ENCODE measurements at regions not wholly inside any gene's neighbourhood (a gene's known extent, or its start where the extent isn't known, plus 50 kb on each side); places are given as distances from the start of the nearest gene placed in this dataset.

- no peak for DNase-seq
- no peak overlapping the region for H3K4me2 ChIP-seq (ENCODE audit: unreplicated experiment)
- no peaks in the 10 kb centered on the region for H3K79me2 ChIP-seq (ENCODE audit: insufficient read depth)
- H3K9ac ChIP-seq, result no peak overlapping the region
- TF ChIP-seq EZH2 (IDR thresholded peaks at IDR 0.05; ENCODE audit: insufficient read depth, poor library complexity, severe bottlenecking), result no peak
- TF ChIP-seq EZH2phosphoT487 (IDR thresholded peaks at IDR 0.05; ENCODE audit: insufficient read depth, low read depth), result no peak
- no peaks in the 10 kb centered on the region for H3K4me1 ChIP-seq (ENCODE audit: insufficient read depth)
- H2AFZ ChIP-seq, result no peak overlapping the region
- in situ Hi-C loops (cut with MboI), result no loop called here
- no peaks in the 10 kb centered on the region for H3K36me3 ChIP-seq (ENCODE audit: low read depth)
- H3F3A ChIP-seq (ENCODE audit: insufficient read depth), result no peaks in the 10 kb centered on the region
- no peak overlapping the region for H3K27ac ChIP-seq
- 64 to 66% methylated on average over 19 of the region's 19 CpGs for WGBS, 2 experiments (ENCODE audit: low coverage in 1 of 2, low lambda C conversion rate in 2 of 2, missing lambda C conversion rate in 2 of 2)
- H3K9me2 ChIP-seq (ENCODE audit: insufficient read depth), result no peaks in the 10 kb centered on the region
- H3K27me3 ChIP-seq (replicated peaks; ENCODE audit: insufficient read depth), result no peaks in the 10 kb centered on the region
- no peak overlapping the region for H3K4me3 ChIP-seq
- H4K20me1 ChIP-seq (ENCODE audit: insufficient read depth), result no peaks in the 10 kb centered on the region
- no peaks in the 10 kb centered on the region for H3K9me3 ChIP-seq (ENCODE audit: low read depth)
Observed at GRCh38 chr22:48594757-48595510, 1232.7 kb downstream of the BRD1 start.

GRCh38 chr22:48594016-48594756, 1233.5 kb downstream of the BRD1 start:
- Histone ChIP-seq H3K9me2 (ENCODE audit: insufficient read depth) (no peaks in the 10 kb centered on the region), H3K36me3 (ENCODE audit: low read depth) (no peaks in the 10 kb centered on the region), H3K9me3 (ENCODE audit: low read depth) (no peaks in the 10 kb centered on the region), H3K27ac (no peak overlapping the region), H4K20me1 (ENCODE audit: insufficient read depth) (no peaks in the 10 kb centered on the region), H3K4me1 (ENCODE audit: insufficient read depth) (no peaks in the 10 kb centered on the region), H2AFZ (no peak overlapping the region), H3K27me3 (replicated peaks; ENCODE audit: insufficient read depth) (no peaks in the 10 kb centered on the region), H3F3A (ENCODE audit: insufficient read depth) (no peaks in the 10 kb centered on the region), H3K9ac (no peak overlapping the region), H3K4me2 (ENCODE audit: unreplicated experiment) (no peak overlapping the region), H3K79me2 (ENCODE audit: insufficient read depth) (no peaks in the 10 kb centered on the region), H3K4me3 (no peak overlapping the region)
- TF ChIP-seq EZH2phosphoT487 (IDR thresholded peaks at IDR 0.05; ENCODE audit: insufficient read depth, low read depth) (no peak), EZH2 (IDR thresholded peaks at IDR 0.05; ENCODE audit: insufficient read depth, poor library complexity, severe bottlenecking) (no peak)
- no peak for DNase-seq
- WGBS, 2 experiments (ENCODE audit: low coverage in 1 of 2, low lambda C conversion rate in 2 of 2, missing lambda C conversion rate in 2 of 2), result 69 to 72% methylated on average over 21 of the region's 21 CpGs
- in situ Hi-C loops (cut with MboI), result no loop called here

GRCh38 chr22:48593551-48593950, 1234.1 kb downstream of the BRD1 start:
- Histone ChIP-seq H3K4me2 (ENCODE audit: unreplicated experiment) (no peak overlapping the region), H3F3A (ENCODE audit: insufficient read depth) (no peaks in the 10 kb centered on the region), H3K4me1 (ENCODE audit: insufficient read depth) (no peaks in the 10 kb centered on the region), H3K9me2 (ENCODE audit: insufficient read depth) (no peaks in the 10 kb centered on the region), H3K4me3 (no peak overlapping the region), H3K27ac (no peak overlapping the region), H3K79me2 (ENCODE audit: insufficient read depth) (no peaks in the 10 kb centered on the region), H3K9me3 (ENCODE audit: low read depth) (no peaks in the 10 kb centered on the region), H2AFZ (no peak overlapping the region), H3K36me3 (ENCODE audit: low read depth) (no peaks in the 10 kb centered on the region), H3K9ac (no peak overlapping the region), H4K20me1 (ENCODE audit: insufficient read depth) (no peaks in the 10 kb centered on the region), H3K27me3 (replicated peaks; ENCODE audit: insufficient read depth) (no peaks in the 10 kb centered on the region)
- 85 to 88% methylated on average over 15 of the region's 15 CpGs for WGBS, 2 experiments (ENCODE audit: low coverage in 1 of 2, low lambda C conversion rate in 2 of 2, missing lambda C conversion rate in 2 of 2)
- in situ Hi-C loops (cut with MboI), result no loop called here
- no peak for DNase-seq
- no peak for TF ChIP-seq EZH2 (IDR thresholded peaks at IDR 0.05; ENCODE audit: insufficient read depth, poor library complexity, severe bottlenecking)
- TF ChIP-seq EZH2phosphoT487 (IDR thresholded peaks at IDR 0.05; ENCODE audit: insufficient read depth, low read depth), result no peak

GRCh38 chr22:48592931-48593330, 1234.7 kb downstream of the BRD1 start:
- Histone ChIP-seq H3K9me2 (ENCODE audit: insufficient read depth) (no peaks in the 10 kb centered on the region), H3K27ac (no peak overlapping the region), H3K9ac (no peak overlapping the region), H3K4me3 (no peak overlapping the region), H3K27me3 (replicated peaks; ENCODE audit: insufficient read depth) (no peaks in the 10 kb centered on the region), H3K4me1 (ENCODE audit: insufficient read depth) (no peaks in the 10 kb centered on the region), H3K9me3 (ENCODE audit: low read depth) (no peaks in the 10 kb centered on the region), H3F3A (ENCODE audit: insufficient read depth) (no peaks in the 10 kb centered on the region), H3K36me3 (ENCODE audit: low read depth) (no peaks in the 10 kb centered on the region), H4K20me1 (ENCODE audit: insufficient read depth) (no peaks in the 10 kb centered on the region), H3K79me2 (ENCODE audit: insufficient read depth) (no peaks in the 10 kb centered on the region), H3K4me2 (ENCODE audit: unreplicated experiment) (no peak overlapping the region), H2AFZ (no peak overlapping the region)
- TF ChIP-seq EZH2phosphoT487 (IDR thresholded peaks at IDR 0.05; ENCODE audit: insufficient read depth, low read depth), result no peak
- no peak for TF ChIP-seq EZH2 (IDR thresholded peaks at IDR 0.05; ENCODE audit: insufficient read depth, poor library complexity, severe bottlenecking)
- in situ Hi-C loops (cut with MboI), result no loop called here
- no peak for DNase-seq
- 82% methylated on average over 8 to 17 of the region's 17 CpGs for WGBS, 2 experiments (ENCODE audit: low coverage in 1 of 2, low lambda C conversion rate in 2 of 2, missing lambda C conversion rate in 2 of 2)
